Cerebellar cortex (tissue), 1 donor: ENCODE measurements at regions not wholly inside any gene's neighbourhood (a gene's known extent, or its start where the extent isn't known, plus 50 kb on each side); places are given as distances from the start of the nearest gene placed in this dataset.
A peak's percentile ranks its signal among the peaks of the same experiment; 100 is the strongest.
"Not testable (repeated sequence)": the region's sequence is repeated elsewhere in the genome, so short reads cannot be mapped to it uniquely, and the experiment has no call there.

Experiments
- DNase-seq: peaks from one replicate; pipeline ENCODE4 v3.0.0-alpha.2; 2015; ENCODE audit warnings: low spot score

GRCh38 chr4:132094017-132094416 lies 1055.1 kb upstream of the PCDH10 start:
- no peak for DNase-seq

GRCh38 chr4:132097041-132097440 lies 1052.1 kb upstream of the PCDH10 start:
- peak; percentile 1 for DNase-seq

GRCh38 chr4:132101526-132101925 lies 1047.6 kb upstream of the PCDH10 start:
- DNase-seq: no peak

- DNase-seq: no peak
Measured at GRCh38 chr4:132108784-132109183, 1040.3 kb upstream of the PCDH10 start.

- no peak for DNase-seq
Measured at GRCh38 chr4:132114885-132115284, 1034.2 kb upstream of the PCDH10 start.

GRCh38 chr4:132122741-132123140 lies 1026.4 kb upstream of the PCDH10 start:
- not testable (repeated sequence) for DNase-seq

- DNase-seq: no peak
Measured at GRCh38 chr4:132123870-132124623, 1025.0 kb upstream of the PCDH10 start.

GRCh38 chr4:132124624-132124974 lies 1024.5 kb upstream of the PCDH10 start:
- no peak for DNase-seq

- DNase-seq: no peak
Measured at GRCh38 chr4:132125131-132125530, 1024.0 kb upstream of the PCDH10 start.

GRCh38 chr4:132132433-132132832 lies 1016.7 kb upstream of the PCDH10 start:
- DNase-seq: no peak

GRCh38 chr4:132169660-132170059 lies 979.4 kb upstream of the PCDH10 start:
- no peak for DNase-seq

- no peak for DNase-seq
Measured at GRCh38 chr4:132180020-132180427, 969.1 kb upstream of the PCDH10 start.

GRCh38 chr4:132195176-132195575 lies 953.9 kb upstream of the PCDH10 start:
- no peak for DNase-seq

- no peak for DNase-seq
Measured at GRCh38 chr4:132203618-132204017, 945.5 kb upstream of the PCDH10 start.

- DNase-seq: no peak
Measured at GRCh38 chr4:132214519-132214918, 934.6 kb upstream of the PCDH10 start.

- no peak for DNase-seq
Measured at GRCh38 chr4:132218406-132218805, 930.7 kb upstream of the PCDH10 start.

- no peak for DNase-seq
Measured at GRCh38 chr4:132227151-132227856, 921.8 kb upstream of the PCDH10 start.

- DNase-seq: peak; percentile 22
Measured at GRCh38 chr4:132227857-132228165, 921.3 kb upstream of the PCDH10 start.

GRCh38 chr4:132228676-132229075 lies 920.4 kb upstream of the PCDH10 start:
- DNase-seq: no peak

GRCh38 chr4:132230025-132230424 lies 919.1 kb upstream of the PCDH10 start:
- DNase-seq: no peak

- no peak for DNase-seq
Measured at GRCh38 chr4:132238697-132239096, 910.4 kb upstream of the PCDH10 start.

GRCh38 chr4:132240081-132240480 lies 909.0 kb upstream of the PCDH10 start:
- DNase-seq: no peak

GRCh38 chr4:132245319-132245718 lies 903.8 kb upstream of the PCDH10 start:
- no peak for DNase-seq

GRCh38 chr4:132264176-132264575 lies 884.9 kb upstream of the PCDH10 start:
- no peak for DNase-seq
